GM18507 (cell line): ENCODE measurements at regions not wholly inside any gene's neighbourhood (a gene's known extent, or its start where the extent isn't known, plus 50 kb on each side); places are given as distances from the start of the nearest gene placed in this dataset.

ENCODE experiments used
- DNase-seq: peaks from one replicate; pipeline ENCODE4 v3.0.0; 2011; ENCODE audit warnings: low read depth; ENCODE audit not compliant: insufficient read length; ENCODE audit errors: extremely low spot score
- FAIRE-seq: peaks from 2 replicates; lab custom pipeline; 2011; peaks lifted over from hg19 to GRCh38; lab: Jason Lieb, UNC

GRCh38 chr12:114757684-114758325, 73.8 kb upstream of the TBX3 start:
- FAIRE-seq: no peak
- DNase-seq: no peak

- FAIRE-seq (no peak), DNase-seq (no peak)
Observed at GRCh38 chr12:114752217-114752616, 68.2 kb upstream of the TBX3 start.

GRCh38 chr12:114751712-114752111, 67.7 kb upstream of the TBX3 start:
- no peak for FAIRE-seq
- no peak for DNase-seq

- DNase-seq (no peak), FAIRE-seq (no peak)
Observed at GRCh38 chr12:114750917-114751316, 66.9 kb upstream of the TBX3 start.

- FAIRE-seq: no peak
- DNase-seq: no peak
Observed at GRCh38 chr12:114749065-114749464, 65.1 kb upstream of the TBX3 start.

GRCh38 chr12:114747012-114747858, 63.3 kb upstream of the TBX3 start:
- FAIRE-seq (no peak), DNase-seq (no peak)

GRCh38 chr12:114746297-114747011, 62.5 kb upstream of the TBX3 start:
- no peak for DNase-seq
- FAIRE-seq: no peak

- FAIRE-seq (no peak), DNase-seq (no peak)
Observed at GRCh38 chr12:114744691-114745090, 60.7 kb upstream of the TBX3 start.

GRCh38 chr12:114744285-114744684, 60.3 kb upstream of the TBX3 start:
- no peak for DNase-seq
- no peak for FAIRE-seq

GRCh38 chr12:114743799-114744198, 59.8 kb upstream of the TBX3 start:
- FAIRE-seq (no peak), DNase-seq (no peak)

GRCh38 chr12:114743289-114743688, 59.3 kb upstream of the TBX3 start:
- no peak for DNase-seq
- FAIRE-seq: no peak

- DNase-seq (no peak), FAIRE-seq (no peak)
Observed at GRCh38 chr12:114742363-114742762, 58.4 kb upstream of the TBX3 start.

- DNase-seq: no peak
- FAIRE-seq: no peak
Observed at GRCh38 chr12:114741940-114742339, 58.0 kb upstream of the TBX3 start.

GRCh38 chr12:114740448-114740847, 56.5 kb upstream of the TBX3 start:
- DNase-seq (no peak), FAIRE-seq (no peak)

GRCh38 chr12:114738460-114739184, 54.6 kb upstream of the TBX3 start:
- FAIRE-seq (no peak), DNase-seq (no peak)

GRCh38 chr12:114735680-114736374, 51.9 kb upstream of the TBX3 start:
- FAIRE-seq (no peak), DNase-seq (no peak)

GRCh38 chr12:114735011-114735410, 51.0 kb upstream of the TBX3 start:
- DNase-seq: no peak
- FAIRE-seq: no peak

GRCh38 chr12:114733919-114734318, 49.9 kb upstream of the TBX3 start:
- FAIRE-seq (no peak), DNase-seq (no peak)
